Activated CD4-positive, alpha-beta T cell treated with anti-CD3 and anti-CD28 coated beads for 24 hours (primary cell): ENCODE measurements at regions not wholly inside any gene's neighbourhood (a gene's known extent, or its start where the extent isn't known, plus 50 kb on each side); places are given as distances from the start of the nearest gene placed in this dataset.

ENCODE experiments used
- DNase-seq, 2 donors: peaks; one replicate each; pipeline ENCODE4 v3.0.0-alpha.2; 2020; ENCODE audit warnings: low read depth in 2 of 2

DNA sequence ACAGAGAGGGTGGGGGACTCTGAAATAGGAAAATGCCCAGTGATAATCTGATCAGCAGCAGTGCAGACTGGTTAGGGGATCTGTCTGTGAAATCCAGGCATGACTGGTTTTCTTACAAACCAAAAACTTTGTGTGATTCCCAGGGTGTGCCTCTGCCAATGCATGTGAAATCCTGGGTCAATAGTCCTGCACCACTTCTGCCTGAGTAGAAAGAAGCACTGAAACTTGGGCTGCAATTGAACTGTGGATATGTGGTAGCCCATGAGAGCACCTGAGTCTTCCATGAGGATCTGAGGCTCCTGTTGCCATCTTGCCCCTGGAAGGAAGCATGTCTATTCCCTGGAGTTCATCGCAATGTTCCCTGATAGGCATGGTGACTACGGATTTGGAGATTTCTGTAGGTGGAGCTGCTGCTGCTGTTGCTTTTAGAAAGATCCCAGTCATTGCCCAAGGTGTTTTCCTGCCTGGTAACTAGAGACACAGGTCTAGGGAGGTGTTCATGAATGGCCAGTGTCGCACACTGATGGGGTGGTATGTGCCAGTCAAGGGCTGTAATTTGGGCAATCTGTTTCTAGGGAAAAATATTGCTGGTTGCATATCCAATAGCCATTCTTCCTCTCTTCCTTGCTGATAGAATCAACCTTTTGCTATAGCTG, 146.7 kb downstream of the CARTPT start:
- no peak for DNase-seq

DNA sequence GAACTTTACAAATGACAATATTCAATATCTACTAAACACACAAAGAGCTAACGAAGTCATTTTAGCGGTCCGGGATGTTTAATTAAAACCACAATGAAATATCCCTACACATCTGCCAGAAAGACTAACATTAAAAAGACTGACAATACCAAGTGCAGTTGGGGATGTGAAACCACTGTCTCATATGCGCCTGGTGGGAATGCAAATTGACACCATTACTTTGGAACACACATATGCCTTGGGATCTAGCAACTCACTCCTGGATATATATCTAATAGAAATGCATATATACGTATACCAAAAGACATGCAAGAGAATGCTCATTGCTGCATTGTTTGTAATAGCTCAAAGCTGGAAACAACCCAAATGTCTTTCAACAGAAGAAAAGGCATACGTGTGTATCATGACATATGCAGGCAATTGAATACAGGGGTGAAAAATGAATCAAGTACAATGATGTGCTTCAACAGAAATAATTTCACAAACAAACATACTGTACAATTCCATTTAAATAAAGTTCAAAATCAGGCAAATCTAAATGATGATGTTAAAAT, 153.3 kb downstream of the CARTPT start:
- no peak for DNase-seq

DNA sequence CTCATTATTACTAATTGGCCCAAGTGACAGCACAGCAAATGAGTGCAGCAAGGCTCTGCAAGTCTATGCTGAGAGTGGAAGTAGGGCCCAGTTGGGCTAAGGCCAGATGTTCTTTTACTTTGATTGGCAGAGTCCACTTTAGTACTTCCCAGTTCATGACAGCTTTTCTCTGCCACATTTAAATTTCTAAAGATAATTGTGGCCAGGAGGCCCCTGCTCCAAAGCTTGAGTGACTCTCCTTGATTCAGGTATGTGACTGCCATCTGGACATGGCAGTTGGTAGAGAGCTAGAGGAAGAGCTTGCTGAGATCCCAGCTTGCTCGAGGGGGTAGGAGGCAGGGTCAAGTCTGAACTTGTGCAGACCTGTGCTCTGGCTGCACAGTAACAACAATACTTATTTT, 154.1 kb downstream of the CARTPT start:
- no peak for DNase-seq

DNA sequence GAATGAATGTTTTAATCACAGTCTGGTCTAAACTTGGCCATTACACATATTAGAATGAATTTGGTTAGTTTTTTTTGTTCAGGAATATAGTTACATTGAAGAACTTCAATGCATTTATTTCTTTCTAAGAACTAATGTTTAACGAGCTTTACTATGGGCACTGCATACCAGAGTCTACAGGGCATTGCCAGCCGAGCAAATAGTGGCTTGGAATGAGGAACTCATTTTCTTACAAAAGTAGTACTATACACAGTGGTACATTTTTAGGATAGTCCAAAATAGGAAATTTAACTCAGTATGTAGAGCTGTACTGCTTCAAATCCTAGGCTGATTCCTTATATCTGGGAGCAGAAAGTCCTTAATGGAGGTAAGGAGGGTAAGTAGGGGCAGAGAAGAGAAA, 155.4 kb downstream of the CARTPT start:
- no peak for DNase-seq

DNA sequence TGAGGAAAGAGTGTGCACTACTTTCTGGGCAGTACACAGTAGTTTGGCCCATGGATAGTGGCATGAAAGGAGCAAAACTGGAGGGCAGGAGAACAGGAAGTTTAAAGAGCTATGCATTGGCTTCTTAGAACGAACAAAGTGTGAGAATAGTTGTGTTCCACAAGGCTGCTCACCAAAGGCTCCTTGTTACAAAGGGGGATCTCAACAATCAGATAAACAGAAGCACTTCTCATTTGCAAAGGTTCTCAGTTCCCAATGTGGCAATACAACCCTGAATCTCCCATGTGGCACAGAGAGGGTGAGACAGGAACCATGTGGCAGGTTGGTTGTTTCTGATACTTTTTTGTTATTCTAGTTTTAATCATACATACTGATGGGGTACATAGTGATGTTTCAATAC, 158.4 kb downstream of the CARTPT start:
- no peak for DNase-seq

DNA sequence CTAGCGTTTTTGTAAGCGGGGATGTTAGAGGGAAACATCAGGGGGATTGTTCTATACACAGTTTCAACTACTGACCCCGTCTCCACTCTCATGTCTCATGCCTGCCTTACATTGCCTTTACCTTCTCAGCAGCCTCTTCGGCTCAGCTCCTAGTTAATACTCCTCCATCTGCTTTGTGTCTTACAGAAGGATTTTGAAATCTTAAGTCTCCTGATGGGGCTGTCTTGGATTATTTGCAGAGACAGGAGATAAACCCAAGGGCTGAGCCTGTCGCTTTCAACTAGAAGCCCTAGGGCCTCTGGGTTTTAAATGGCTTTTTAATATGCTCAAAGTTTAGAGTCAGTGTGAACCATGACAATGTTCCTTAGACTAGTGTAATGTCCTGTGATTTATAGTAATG, 161.5 kb downstream of the CARTPT start:
- DNase-seq: no peak

DNA sequence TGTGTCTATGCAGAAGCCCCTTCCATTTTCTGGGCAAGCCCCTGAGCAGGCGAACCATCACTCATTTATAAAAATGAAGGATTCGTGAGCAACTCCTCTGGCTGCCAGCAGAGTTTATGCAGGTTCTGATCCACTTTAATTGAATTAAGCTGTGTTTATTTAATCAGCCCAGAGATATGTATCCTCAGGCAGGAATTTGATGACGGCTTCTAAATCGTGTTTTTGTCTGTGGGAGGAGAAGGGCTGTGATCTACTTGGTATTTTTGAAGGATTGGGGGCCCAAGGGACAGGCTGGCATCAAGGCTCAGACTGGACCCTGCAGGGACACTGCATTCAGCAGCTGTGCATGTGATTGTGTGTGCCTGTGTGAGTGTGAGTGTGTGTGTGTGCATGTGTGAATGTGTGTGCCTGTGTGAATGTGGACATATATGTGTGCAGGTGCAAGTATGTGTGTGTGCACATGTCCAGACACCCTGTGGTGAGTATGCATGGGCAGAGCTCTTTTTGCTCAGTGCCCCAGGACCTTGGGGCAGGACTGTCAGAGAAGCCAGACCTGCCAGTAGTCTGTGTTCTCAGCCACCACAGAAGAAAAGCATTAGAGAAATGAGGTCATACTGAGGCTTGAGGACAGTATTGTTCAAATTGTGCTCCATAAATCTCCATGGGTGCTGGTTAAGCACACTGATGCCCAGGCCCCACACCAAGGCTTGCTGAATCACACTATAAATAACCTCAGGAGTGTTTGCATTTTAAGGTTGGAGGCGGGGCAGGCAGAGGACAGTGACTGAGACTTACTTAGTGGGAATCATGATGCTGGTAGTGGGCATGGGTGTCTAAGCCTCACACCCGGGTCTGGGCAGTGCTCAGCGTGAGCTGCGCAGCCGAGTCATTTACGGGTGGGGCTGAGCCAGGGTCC, 164.0 kb downstream of the CARTPT start:
- no peak for DNase-seq

DNA sequence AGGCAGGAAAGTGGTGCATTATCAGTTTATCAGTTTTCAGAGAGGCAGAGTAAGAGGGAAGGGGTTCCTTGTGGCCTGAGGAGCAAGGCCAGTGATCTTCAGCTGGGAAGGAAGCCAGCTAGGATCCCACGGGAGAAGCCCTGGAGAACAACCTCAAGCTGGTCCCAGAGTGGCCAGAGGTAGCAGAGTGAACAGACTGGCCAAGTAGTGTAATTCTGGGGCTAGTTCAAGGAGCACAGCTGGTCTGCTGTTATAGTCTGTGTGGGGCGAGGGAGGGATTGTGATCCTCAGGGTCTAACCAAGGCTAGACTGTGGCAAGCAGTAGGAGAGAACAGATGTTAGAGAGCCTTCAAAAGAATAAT, 164.6 kb downstream of the CARTPT start:
- DNase-seq: no peak

DNA sequence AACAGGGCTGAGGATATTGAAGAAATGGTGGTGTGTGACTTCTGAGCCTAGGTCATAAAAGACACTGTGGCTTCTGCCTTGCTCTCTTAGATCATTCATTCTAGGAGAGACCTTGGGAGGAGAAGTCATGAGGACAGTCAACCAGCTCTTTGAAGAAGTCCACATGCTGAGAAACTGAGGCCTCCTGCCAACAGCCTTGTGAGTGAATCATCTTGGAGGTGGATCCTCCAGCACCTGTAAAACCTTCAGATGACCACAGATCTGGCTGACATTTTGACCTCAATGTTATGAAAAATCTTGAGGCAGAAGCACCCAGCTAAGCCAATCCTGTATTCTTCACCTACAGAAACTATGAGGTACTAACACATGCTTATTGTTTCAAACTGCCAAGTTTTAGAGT, 165.9 kb downstream of the CARTPT start:
- no peak for DNase-seq

DNA sequence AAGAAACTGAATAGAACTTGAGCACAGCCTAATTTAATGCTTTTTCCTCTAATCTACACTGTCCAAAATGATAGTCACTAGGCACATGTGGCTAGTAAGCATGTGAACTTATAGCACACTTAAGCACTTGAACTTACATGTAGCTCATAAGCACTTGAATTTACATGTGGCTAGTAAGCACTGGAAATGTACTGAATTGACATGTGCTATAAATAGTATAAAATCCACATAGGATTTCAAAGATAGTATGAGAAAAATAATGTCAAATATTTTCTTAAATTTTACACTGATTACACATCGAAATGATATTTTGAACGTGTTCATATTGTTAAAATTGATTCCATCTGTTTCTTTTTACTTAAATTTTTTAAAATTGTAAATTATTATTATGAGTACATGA, 167.3 kb downstream of the CARTPT start:
- DNase-seq: no peak

DNA sequence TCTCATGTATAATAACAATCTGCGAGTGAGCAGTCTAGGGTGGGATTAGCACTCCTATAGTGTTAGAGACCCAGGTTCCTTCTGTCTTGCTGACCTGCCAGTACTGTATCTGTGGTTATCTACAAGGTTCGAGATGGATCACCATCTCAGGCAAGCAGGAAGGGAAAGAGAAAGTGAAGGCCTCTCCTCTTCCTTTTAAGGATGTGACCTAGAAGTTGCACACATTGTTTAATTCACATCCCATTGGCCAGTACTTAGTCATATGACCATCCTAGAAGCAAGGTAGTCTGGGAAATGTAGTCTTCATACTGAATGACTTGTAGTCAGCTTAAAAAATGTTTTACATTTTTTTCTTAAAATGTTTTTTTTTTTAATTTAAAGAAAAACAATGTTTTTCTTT, 168.6 kb downstream of the CARTPT start:
- no peak for DNase-seq

DNA sequence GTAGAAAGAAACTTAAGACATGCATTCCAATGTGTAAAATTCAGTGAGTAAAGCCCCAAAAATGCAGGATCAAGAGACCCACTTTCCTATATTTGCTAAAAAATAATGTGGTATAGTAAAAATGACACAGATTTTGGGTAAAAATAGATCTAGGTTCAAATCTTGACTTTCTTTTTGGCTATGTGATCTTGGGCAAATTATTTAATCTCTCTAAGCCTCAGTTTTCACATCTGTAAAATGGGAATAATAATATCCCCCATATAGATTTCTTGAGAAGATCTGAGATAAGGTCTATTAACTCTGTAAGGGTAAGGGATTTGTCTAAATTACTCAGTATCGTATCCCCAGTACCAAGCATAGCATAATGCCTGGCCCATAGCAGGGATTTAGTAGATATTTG, 172.3 kb downstream of the CARTPT start:
- no peak for DNase-seq

DNA sequence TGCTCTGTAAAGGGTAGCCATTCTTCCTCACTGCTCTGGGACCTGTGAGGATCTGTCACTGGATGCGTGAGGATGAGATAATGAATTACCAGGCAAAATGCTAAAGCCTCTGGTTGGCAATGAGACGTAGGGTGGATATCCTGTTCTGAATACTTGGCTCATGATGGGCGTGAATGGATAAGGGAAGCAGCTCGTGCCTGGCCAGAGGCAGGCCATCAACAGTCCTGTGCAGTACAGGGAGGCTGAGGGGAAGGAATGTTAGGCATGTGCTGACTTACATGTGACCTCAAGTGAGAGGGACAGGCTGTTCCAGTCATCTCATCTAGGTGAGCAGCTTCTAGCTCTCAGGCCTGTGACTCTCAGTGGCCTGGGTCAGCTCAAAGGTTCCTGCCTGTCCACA, 172.8 kb downstream of the CARTPT start:
- DNase-seq: no peak

DNA sequence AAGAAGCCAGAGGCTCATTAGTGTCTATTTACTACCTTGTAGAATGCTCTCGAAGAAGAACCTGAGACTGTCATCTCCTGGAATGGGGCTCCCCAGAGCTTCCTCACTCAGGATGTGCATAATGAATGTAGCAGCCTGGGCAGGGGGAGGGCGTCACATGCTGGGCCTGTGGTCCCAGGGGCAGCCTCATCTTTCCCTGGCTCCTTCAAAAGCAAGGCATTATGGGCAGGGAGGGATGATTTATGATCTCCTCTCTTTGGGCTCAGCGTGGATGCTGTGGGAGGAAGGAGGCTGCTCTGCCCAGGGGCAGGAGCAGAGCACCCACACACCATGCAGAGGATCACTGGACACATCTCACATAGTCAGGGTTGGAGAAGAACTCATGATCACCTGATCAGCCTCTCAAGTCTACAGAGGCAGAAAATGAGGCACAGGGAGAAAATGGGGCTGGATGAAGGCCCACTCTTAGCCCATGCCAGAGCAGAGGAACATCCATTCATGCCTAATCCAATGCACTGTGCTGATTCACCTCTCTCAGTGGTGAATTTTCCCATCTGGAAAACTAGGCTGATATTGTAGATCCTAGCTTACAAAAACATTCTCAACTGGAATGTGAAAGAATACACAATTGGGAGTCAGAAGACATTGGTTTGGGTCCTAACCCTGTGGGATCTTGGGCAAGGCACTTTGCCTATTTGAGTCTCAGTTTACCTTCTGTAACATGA, 173.7 kb downstream of the CARTPT start:
- DNase-seq: no peak

DNA sequence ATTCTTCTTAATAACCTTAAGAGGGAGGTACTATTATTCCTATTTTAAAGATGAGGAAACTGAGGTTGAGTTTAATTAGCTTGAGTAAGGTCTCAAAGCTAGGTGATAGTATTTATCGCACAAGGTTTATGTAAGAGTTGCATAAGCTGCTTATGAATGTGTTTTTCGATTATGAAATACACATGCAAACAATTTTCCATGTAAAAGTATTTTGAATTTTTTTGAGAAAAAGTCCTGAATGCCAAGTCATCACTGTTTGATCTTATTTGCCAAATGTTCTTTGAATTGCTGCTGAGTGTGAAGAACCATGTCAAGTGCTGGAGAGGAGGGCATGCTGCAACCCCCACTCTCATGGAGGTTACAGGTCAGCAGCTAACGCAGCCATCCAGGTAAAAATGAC, 174.4 kb downstream of the CARTPT start:
- DNase-seq: no peak

DNA sequence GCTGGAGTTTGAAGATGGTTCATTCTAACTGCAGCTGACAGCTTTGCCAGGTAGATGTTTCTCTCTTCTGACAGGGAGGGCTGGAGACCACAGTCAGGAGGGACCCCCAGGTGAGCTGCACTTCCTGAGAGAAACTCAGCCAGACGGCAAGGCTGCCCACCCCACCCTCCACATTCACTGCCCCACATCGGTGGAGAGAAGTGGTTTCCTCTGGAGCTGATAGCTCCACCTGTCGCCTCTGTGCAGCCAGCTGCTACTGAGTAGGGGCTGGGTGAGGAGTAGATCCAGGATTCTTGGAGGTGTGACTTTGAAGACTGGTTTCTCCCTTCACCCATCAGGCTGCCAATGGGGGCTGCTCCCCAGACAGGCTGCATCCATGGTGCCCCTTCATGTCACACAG, 175.0 kb downstream of the CARTPT start:
- no peak for DNase-seq

DNA sequence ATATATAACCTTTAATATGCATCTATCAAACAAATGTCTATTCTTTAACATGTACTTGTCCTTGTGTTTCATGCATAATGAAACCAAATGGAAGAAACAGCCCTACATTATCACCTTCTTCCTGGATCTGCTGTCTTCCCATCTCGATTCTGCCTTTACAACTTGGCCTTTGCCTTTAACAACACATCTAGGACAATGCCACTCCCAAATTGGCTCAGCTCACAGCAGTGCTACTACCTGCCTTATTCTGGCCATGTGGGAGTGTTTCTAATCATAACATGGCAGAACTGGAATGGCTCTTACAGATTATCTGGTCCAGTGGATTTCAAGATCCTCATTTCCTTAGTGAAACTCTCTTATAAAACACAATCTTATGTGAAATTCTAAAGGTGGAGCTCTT, 176.5 kb downstream of the CARTPT start:
- no peak for DNase-seq

DNA sequence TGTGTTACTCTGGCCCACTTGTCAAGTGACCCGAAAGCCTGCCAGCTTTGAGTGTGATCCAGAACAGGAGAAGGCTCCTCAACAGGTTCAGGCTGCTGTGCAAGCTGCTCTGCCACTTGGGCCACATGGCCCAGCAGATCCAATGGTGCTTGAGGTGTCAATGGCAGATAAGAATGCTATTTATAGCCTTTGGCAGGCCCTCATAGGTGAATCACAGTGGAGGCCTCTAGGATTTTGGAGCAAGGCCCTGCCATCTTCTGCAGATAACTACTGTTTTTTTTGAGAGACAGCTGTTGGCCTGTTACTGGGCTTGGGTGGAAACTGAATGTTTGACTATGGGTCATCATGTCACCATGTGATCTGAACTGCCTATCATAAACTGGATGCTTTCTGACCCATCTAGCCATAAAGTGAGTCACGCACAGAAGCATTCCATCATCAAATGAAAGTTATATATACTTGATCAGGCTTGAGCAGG, 180.8 kb downstream of the CARTPT start:
- DNase-seq: no peak

DNA sequence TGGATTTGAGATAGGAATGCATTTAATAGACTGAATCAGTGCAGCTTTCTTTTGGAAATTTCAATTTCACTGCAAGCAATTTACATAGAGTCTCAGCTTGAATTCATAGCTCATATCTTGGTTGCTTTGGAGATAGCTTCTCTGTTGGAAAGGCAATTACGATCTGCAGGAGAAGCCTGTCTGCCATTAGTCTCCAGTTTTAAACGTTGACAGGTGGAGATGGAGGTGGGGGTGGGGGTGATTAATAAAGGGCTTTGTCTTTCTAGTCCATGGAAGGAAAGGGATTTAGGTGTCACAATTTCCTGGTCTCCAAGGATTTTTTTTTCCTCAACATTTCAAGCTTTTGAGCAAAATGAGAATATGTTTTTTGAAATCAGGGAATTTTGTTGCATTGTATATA, 184.7 kb downstream of the CARTPT start:
- no peak for DNase-seq

DNA sequence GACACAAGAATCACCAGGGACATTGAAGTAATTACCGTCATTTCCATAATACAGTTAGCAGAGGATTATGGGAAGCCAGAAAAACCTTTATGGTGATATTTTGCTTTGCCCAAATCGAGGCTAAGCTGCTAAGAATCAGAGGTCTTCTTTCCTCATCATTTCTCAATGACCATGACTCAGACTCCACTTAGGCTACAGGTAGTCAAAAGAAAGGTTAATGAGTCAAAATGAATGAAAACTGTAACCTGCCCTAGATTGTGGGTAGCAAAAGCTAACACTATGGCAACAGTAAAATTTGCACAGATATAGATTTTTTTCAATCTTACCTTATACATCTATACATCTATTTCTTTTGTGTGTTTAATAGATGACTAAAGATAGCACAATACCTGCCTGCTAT, 185.8 kb downstream of the CARTPT start:
- DNase-seq: no peak

DNA sequence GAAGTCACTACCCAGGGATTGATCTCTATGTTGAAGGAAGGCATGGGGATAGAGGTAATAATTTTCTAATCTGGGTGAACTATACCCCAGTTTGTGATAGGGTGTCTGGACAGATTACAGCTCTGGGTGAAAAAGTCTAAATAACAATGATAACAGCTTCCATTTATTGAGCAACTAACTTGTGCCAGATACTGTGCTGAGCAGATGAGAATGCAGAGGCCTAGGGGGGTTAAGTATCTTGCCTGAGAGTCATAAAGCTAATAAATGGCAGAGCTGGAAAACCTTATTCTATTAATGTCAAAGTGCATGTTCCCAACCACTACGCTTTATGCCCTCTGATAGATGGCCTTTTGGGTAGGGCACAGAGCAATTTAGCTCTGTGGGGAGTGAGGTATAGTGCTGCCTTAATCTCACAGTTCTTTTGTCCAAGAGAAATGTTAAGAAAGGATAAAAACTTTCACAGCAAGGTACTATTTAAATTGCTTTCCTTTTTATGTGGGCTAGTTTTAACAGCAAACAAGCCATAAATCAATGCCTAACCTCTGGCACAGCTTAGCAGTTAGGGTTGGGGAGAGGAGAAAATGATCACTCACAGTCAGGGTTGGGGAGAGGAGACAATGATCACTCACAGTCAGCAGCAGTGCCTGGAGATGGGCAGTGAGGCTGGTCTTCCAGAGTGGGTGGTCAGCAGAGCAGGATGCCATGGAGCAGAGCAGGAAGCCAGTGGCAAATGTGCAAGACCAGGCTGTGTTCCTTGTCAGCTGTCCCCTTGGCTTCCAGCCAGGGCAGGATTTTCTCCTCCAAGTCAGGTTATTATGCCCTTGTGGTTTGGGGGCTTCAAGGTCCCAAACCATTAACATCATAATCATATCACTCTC, 187.0 kb downstream of the CARTPT start:
- DNase-seq: no peak
